DOHH2 (cell line): ENCODE measurements at regions not wholly inside any gene's neighbourhood (a gene's known extent, or its start where the extent isn't known, plus 50 kb on each side); places are given as distances from the start of the nearest gene placed in this dataset.

Experiments
- H3F3A ChIP-seq: fragments of 200-600 bp; sonication (generic), shearing (Covaris generic); 2 replicates; pipeline ENCODE4 v1.6.0; 2016; ENCODE audit warnings: antibody characterized with exemption, mild to moderate bottlenecking; ENCODE audit not compliant: control insufficient read depth, insufficient read depth
- H3K27ac ChIP-seq: fragments of 200-600 bp; sonication (generic); 2 replicates; pipeline ENCODE4 v1.5.1; 2014; ENCODE audit warnings: low read depth, mild to moderate bottlenecking, low read length, moderate library complexity
- H3K27me3 ChIP-seq: fragments of 200-600 bp; sonication (generic); 2 replicates; pipeline ENCODE4 v1.6.1; 2014; ENCODE audit warnings: mild to moderate bottlenecking, low read length, mixed read lengths; ENCODE audit not compliant: control insufficient read depth
- H3K36me3 ChIP-seq: fragments of 200-600 bp; sonication (generic); 2 replicates; pipeline ENCODE4 v1.6.1; 2014; ENCODE audit warnings: mild to moderate bottlenecking, low read length, moderate library complexity, mixed read lengths; ENCODE audit not compliant: control insufficient read depth
- H3K4me1 ChIP-seq: fragments of 200-600 bp; sonication (generic); 2 replicates; pipeline ENCODE4 v1.6.1; 2014; ENCODE audit warnings: mild to moderate bottlenecking, low read length, mixed read lengths; ENCODE audit not compliant: control insufficient read depth
- H3K4me2 ChIP-seq: fragments of 200-600 bp; sonication (generic); 2 replicates; pipeline ENCODE4 v1.6.0; 2014; ENCODE audit warnings: mild to moderate bottlenecking, low read length, moderate library complexity
- H3K4me3 ChIP-seq: fragments of 200-600 bp; sonication (generic); 2 replicates; pipeline ENCODE4 v1.5.1; 2014; ENCODE audit warnings: mild to moderate bottlenecking, low read length, mixed read lengths
- H3K79me2 ChIP-seq: fragments of 200-600 bp; sonication (generic); 2 replicates; pipeline ENCODE4 v1.6.1; 2014; ENCODE audit warnings: mild to moderate bottlenecking, low read length, mixed read lengths; ENCODE audit not compliant: control insufficient read depth
- H3K9me2 ChIP-seq: fragments of 200-600 bp; sonication (generic); replicated peaks from 2 replicates; pipeline ENCODE4 v1.6.1; 2014; ENCODE audit warnings: mild to moderate bottlenecking, low read length, mixed read lengths; ENCODE audit not compliant: control insufficient read depth
- H3K9me3 ChIP-seq: fragments of 200-600 bp; sonication (generic); 2 replicates; pipeline ENCODE4 v1.6.1; 2014; ENCODE audit warnings: antibody characterized with exemption, low read length, mixed read lengths; ENCODE audit not compliant: control insufficient read depth, insufficient read depth
- H4K20me1 ChIP-seq: fragments of 200-600 bp; sonication (generic); 2 replicates; pipeline ENCODE4 v1.6.0; 2014; ENCODE audit warnings: low read depth, mild to moderate bottlenecking, antibody characterized with exemption, low read length, moderate library complexity; ENCODE audit not compliant: control insufficient read depth, insufficient read depth
- EZH2phosphoT487 ChIP-seq: fragments of 200-600 bp; sonication (generic); IDR thresholded peaks from 2 replicates; pipeline ENCODE4 v1.6.1; 2017; ENCODE audit warnings: borderline replicate concordance, mild to moderate bottlenecking, antibody characterized with exemption, low read length, moderate library complexity, mixed read lengths
- TF ChIP-seq, protein P1 (sequence below): fragments of 200-600 bp; sonication (generic); IDR thresholded peaks from one replicate; pipeline ENCODE4 v1.5.1; 2014; ENCODE audit warnings: antibody characterized with exemption, mild to moderate bottlenecking, low read depth, low read length; ENCODE audit not compliant: poor library complexity, severe bottlenecking

DNA sequence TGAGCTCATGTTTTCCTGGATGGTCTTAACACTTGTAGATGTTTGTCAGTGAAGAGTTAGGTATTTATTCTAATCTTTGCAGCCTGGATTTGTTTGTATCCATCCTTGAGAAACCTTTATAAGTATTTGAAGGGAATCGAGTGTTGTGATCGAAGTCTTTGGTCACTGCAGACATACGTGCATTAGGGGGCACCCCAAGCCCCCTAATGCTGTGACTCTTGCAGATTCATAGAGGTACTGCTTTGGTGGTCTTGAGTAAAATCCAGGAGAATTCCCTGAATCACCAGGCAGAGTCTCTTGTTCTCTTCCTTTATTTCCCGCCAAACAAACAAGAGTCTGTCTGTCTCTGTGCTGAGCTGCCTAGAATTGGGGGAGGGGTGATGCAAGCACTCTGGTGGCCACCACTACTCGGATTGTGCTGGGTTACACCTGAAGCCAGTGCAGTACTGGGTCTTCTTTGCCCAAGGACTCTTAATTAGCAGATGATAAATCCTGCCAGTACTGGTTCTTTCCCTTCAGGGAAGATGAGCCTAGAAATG is 170.5 kb upstream of the POU1F1 start:
- H3K27ac ChIP-seq: no peak overlapping the region
- H3K36me3 ChIP-seq: no peaks in the 10 kb centered on the region
- no peaks in the 10 kb centered on the region for H3K9me3 ChIP-seq
- H3K4me1 ChIP-seq: no peaks in the 10 kb centered on the region
- no peak overlapping the region for H3K4me3 ChIP-seq
- H3K4me2 ChIP-seq: no peak overlapping the region
- H3K27me3 ChIP-seq: no peaks in the 10 kb centered on the region
- H3F3A ChIP-seq: no peaks in the 10 kb centered on the region
- TF ChIP-seq, protein P1, sequence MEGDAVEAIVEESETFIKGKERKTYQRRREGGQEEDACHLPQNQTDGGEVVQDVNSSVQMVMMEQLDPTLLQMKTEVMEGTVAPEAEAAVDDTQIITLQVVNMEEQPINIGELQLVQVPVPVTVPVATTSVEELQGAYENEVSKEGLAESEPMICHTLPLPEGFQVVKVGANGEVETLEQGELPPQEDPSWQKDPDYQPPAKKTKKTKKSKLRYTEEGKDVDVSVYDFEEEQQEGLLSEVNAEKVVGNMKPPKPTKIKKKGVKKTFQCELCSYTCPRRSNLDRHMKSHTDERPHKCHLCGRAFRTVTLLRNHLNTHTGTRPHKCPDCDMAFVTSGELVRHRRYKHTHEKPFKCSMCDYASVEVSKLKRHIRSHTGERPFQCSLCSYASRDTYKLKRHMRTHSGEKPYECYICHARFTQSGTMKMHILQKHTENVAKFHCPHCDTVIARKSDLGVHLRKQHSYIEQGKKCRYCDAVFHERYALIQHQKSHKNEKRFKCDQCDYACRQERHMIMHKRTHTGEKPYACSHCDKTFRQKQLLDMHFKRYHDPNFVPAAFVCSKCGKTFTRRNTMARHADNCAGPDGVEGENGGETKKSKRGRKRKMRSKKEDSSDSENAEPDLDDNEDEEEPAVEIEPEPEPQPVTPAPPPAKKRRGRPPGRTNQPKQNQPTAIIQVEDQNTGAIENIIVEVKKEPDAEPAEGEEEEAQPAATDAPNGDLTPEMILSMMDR: no peak
- no peak for TF ChIP-seq EZH2phosphoT487
- H4K20me1 ChIP-seq: no peaks in the 10 kb centered on the region
- H3K79me2 ChIP-seq: no peaks in the 10 kb centered on the region
- no peaks in the 10 kb centered on the region for H3K9me2 ChIP-seq

DNA sequence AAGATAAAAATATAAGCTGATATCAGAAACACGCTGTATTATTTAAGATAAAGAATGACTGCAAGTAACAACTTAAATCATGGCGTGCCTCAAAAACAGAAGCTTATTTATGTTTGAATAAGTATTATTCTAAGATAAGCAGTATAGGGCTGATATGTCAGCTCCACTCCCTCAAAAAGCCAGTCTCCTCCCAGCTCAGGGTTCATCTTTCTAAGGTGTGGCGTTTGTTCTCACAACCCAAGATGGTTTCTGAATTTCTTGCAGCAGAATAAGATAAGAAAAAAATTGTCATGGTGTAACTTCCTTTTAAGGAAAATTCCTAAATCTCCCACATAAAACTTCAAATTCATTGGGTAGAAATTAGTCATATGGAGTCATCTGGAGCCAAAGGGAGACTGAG is 166.1 kb upstream of the POU1F1 start:
- H3K9me2 ChIP-seq: no peaks in the 10 kb centered on the region
- H3K4me1 ChIP-seq: no peaks in the 10 kb centered on the region
- H3K27ac ChIP-seq: no peak overlapping the region
- H3F3A ChIP-seq: no peaks in the 10 kb centered on the region
- H3K36me3 ChIP-seq: no peaks in the 10 kb centered on the region
- H3K27me3 ChIP-seq: no peaks in the 10 kb centered on the region
- no peak overlapping the region for H3K4me2 ChIP-seq
- H3K79me2 ChIP-seq: no peaks in the 10 kb centered on the region
- no peak overlapping the region for H3K4me3 ChIP-seq
- no peak for TF ChIP-seq EZH2phosphoT487
- TF ChIP-seq, protein P1: no peak
- no peaks in the 10 kb centered on the region for H3K9me3 ChIP-seq
- no peaks in the 10 kb centered on the region for H4K20me1 ChIP-seq

DNA sequence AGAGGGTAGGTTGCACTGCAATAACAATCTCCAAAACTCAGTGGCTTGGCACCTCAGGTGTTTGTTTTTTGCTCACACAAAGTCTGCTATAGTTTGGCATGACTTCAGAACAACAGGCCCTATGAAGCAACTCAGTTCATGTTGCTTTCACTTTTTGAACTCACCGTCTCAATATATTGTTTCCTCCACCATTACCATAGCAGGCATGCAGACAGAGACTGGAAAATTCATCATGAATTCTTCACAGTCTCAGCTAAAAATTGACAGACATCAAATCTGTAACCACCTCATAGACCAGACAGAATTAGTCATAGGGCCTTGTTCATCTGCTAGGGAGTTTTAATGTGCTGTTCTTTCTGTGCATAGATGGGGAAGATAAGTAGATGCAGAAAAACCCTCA is 161.4 kb upstream of the POU1F1 start:
- Histone ChIP-seq H4K20me1 (no peaks in the 10 kb centered on the region), H3K27me3 (no peaks in the 10 kb centered on the region), H3K79me2 (no peaks in the 10 kb centered on the region), H3K27ac (no peak overlapping the region), H3K4me2 (no peak overlapping the region), H3F3A (no peaks in the 10 kb centered on the region), H3K9me3 (no peaks in the 10 kb centered on the region), H3K4me1 (no peaks in the 10 kb centered on the region), H3K36me3 (no peaks in the 10 kb centered on the region), H3K4me3 (no peak overlapping the region), H3K9me2 (no peaks in the 10 kb centered on the region)
- TF ChIP-seq, protein P1: no peak
- no peak for TF ChIP-seq EZH2phosphoT487
